Mesendoderm (in vitro differentiated cells): ENCODE measurements at regions not wholly inside any gene's neighbourhood (a gene's known extent, or its start where the extent isn't known, plus 50 kb on each side); places are given as distances from the start of the nearest gene placed in this dataset.
"Not testable (repeated sequence)": the region's sequence is repeated elsewhere in the genome, so short reads cannot be mapped to it uniquely, and the experiment has no call there.

Source experiments
- DNase-seq: peaks from one replicate; pipeline ENCODE4 v3.0.0; 2013
- H2AK5ac ChIP-seq: 2 replicates; pipeline ENCODE4 v1.6.1; 2013; ENCODE audit warnings: low read length, inconsistent platforms
- H2BK120ac ChIP-seq: 2 replicates; pipeline ENCODE4 v1.6.1; 2013; ENCODE audit warnings: low read depth, mild to moderate bottlenecking, low read length, moderate library complexity, mixed read lengths
- H2BK15ac ChIP-seq: replicated peaks from 2 replicates; pipeline ENCODE4 v1.6.1; 2013; ENCODE audit warnings: low read depth, mild to moderate bottlenecking, moderate library complexity
- H2BK5ac ChIP-seq: 2 replicates; pipeline ENCODE4 v1.6.1; 2013; ENCODE audit warnings: low read length, inconsistent platforms
- H3K18ac ChIP-seq: 2 replicates; pipeline ENCODE4 v1.6.1; 2013; ENCODE audit warnings: mild to moderate bottlenecking, low read length, mixed read lengths
- H3K23ac ChIP-seq: one replicate; pipeline ENCODE4 v1.6.1; 2013; ENCODE audit warnings: low read length
- H3K27ac ChIP-seq: 2 replicates; pipeline ENCODE4 v1.5.1; 2013; ENCODE audit warnings: low read depth, mild to moderate bottlenecking, inconsistent platforms, low read length, moderate library complexity
- H3K27me3 ChIP-seq: 2 replicates; pipeline ENCODE4 v1.6.1; 2013; ENCODE audit warnings: low read length, control low read depth, mild to moderate bottlenecking, inconsistent platforms; ENCODE audit not compliant: insufficient read depth, poor library complexity
- H3K36me3 ChIP-seq: 2 replicates; pipeline ENCODE4 v1.6.1; 2013; ENCODE audit warnings: low read length, inconsistent platforms; ENCODE audit not compliant: control insufficient read depth, insufficient read depth
- H3K4ac ChIP-seq: one replicate; pipeline ENCODE4 v1.6.1; 2013; ENCODE audit warnings: low read depth, mild to moderate bottlenecking, low read length, moderate library complexity
- H3K4me1 ChIP-seq: 2 replicates; pipeline ENCODE4 v1.6.1; 2013; ENCODE audit warnings: low read depth, low read length, inconsistent platforms; ENCODE audit not compliant: control insufficient read depth
- H3K4me2 ChIP-seq: 2 replicates; pipeline ENCODE4 v1.6.1; 2013; ENCODE audit warnings: low read length
- H3K4me3 ChIP-seq: 2 replicates; pipeline ENCODE4 v1.5.1; 2013; ENCODE audit warnings: mild to moderate bottlenecking, low read length
- H3K56ac ChIP-seq: one replicate; pipeline ENCODE4 v1.6.1; 2013; ENCODE audit warnings: low read length
- H3K79me1 ChIP-seq: 2 replicates; pipeline ENCODE4 v1.6.1; 2013; ENCODE audit warnings: low read length, inconsistent platforms
- H3K79me2 ChIP-seq: 2 replicates; pipeline ENCODE4 v1.6.1; 2013; ENCODE audit warnings: mild to moderate bottlenecking, low read length; ENCODE audit not compliant: control insufficient read depth, insufficient read depth
- H3K9ac ChIP-seq: 2 replicates; pipeline ENCODE4 v1.6.1; 2013; ENCODE audit warnings: low read length, inconsistent platforms
- H4K5ac ChIP-seq: one replicate; pipeline ENCODE4 v1.6.1; 2013; ENCODE audit warnings: low read length
- H4K8ac ChIP-seq: one replicate; pipeline ENCODE4 v1.6.1; 2013; ENCODE audit warnings: low read depth, mild to moderate bottlenecking, control low read depth, low read length, moderate library complexity
- WGBS: extraction: QIAGEN DNeasy Blood & Tissue Kit; methylation state at CpG from one replicate; pipeline ENCODE4 v1.1.7; 2013; ENCODE audit warnings: low lambda C conversion rate, missing lambda C conversion rate; ENCODE audit not compliant: insufficient coverage; ENCODE audit errors: extremely low coverage; 5-methylcytosine and 5-hydroxymethylcytosine counted together

GRCh38 chr7:4500812-4501211 is 181.3 kb upstream of the FOXK1 start:
- H3K36me3 ChIP-seq, result no peaks in the 10 kb centered on the region
- no peaks in the 10 kb centered on the region for H3K4me1 ChIP-seq
- no peak overlapping the region for H3K56ac ChIP-seq
- H2BK15ac ChIP-seq, result no peak overlapping the region
- H3K79me2 ChIP-seq, result no peaks in the 10 kb centered on the region
- no peak overlapping the region for H2BK120ac ChIP-seq
- H4K8ac ChIP-seq, result no peak overlapping the region
- no CpG with 5 or more reads among the region's 10 CpGs for WGBS
- H2AK5ac ChIP-seq, result no peak overlapping the region
- H3K4me2 ChIP-seq, result no peak overlapping the region
- H3K4me3 ChIP-seq, result no peak overlapping the region
- no peak for DNase-seq
- no peak overlapping the region for H3K27ac ChIP-seq
- H3K27me3 ChIP-seq, result no peaks in the 10 kb centered on the region
- no peak overlapping the region for H2BK5ac ChIP-seq
- no peak overlapping the region for H3K9ac ChIP-seq
- no peak overlapping the region for H4K5ac ChIP-seq
- H3K79me1 ChIP-seq, result no peaks in the 10 kb centered on the region
- H3K4ac ChIP-seq, result no peak overlapping the region
- H3K23ac ChIP-seq, result no peak overlapping the region
- no peak overlapping the region for H3K18ac ChIP-seq

DNA sequence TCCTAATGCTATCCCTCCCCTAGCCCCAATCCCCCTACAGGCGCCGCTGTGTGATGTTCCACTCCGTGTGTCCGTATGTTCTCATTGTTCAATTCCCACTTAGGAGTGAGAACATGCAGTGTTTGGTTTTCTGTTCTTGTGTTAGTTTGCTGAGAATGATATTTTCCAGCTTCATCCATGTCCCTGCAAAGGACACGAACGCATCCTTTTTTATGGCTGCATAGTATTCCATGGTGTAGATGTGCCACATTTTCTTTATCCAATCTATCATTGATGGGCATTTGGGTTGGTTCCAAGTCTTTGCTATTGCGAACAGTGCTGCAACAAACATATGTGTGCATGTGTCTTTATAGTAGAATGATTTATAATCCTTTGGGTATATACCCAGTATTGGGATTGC is 174.2 kb upstream of the FOXK1 start:
- not testable (repeated sequence) for H3K36me3 ChIP-seq, H3K4me1 ChIP-seq, H3K23ac ChIP-seq, H3K4ac ChIP-seq, H3K4me3 ChIP-seq, H3K56ac ChIP-seq, H4K8ac ChIP-seq, H3K18ac ChIP-seq, H2AK5ac ChIP-seq, DNase-seq, H3K4me2 ChIP-seq, H2BK15ac ChIP-seq, H3K79me1 ChIP-seq, H3K9ac ChIP-seq, H3K79me2 ChIP-seq, H3K27ac ChIP-seq, H3K27me3 ChIP-seq, H2BK120ac ChIP-seq, H2BK5ac ChIP-seq, H4K5ac ChIP-seq
- no CpG with 5 or more reads among the region's 7 CpGs for WGBS

DNA sequence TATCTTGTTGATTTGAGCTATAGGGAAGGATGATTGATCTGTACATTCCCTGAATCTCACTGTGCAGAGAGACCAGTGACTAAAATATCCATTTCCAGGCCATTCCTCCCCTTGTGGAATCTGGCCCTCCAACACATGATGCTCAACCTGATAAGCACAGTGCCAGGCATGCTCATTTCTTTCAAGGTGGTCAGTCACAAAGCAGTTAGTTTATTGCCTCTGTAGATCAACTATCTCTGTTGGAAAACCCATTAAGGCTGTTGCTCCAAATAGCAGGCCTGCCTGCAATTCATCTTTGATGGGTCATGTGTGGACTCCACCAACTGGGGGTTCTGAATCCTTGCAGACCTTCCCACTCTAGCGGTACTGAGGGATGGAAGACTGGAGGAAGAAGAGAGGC is 168.6 kb upstream of the FOXK1 start:
- no peaks in the 10 kb centered on the region for H3K79me2 ChIP-seq
- no peak overlapping the region for H3K4me2 ChIP-seq
- no peak overlapping the region for H2AK5ac ChIP-seq
- no peak overlapping the region for H2BK120ac ChIP-seq
- no peak overlapping the region for H2BK15ac ChIP-seq
- H3K9ac ChIP-seq, result no peak overlapping the region
- no peak overlapping the region for H3K18ac ChIP-seq
- H4K5ac ChIP-seq, result no peak overlapping the region
- no peaks in the 10 kb centered on the region for H3K27me3 ChIP-seq
- no peak overlapping the region for H3K56ac ChIP-seq
- no peaks in the 10 kb centered on the region for H3K79me1 ChIP-seq
- no peak overlapping the region for H3K27ac ChIP-seq
- H2BK5ac ChIP-seq, result no peak overlapping the region
- DNase-seq, result no peak
- no peak overlapping the region for H3K4me3 ChIP-seq
- no peak overlapping the region for H3K23ac ChIP-seq
- WGBS, result no CpG with 5 or more reads among the region's 1 CpG
- H3K4me1 ChIP-seq, result no peaks in the 10 kb centered on the region
- no peak overlapping the region for H3K4ac ChIP-seq
- H3K36me3 ChIP-seq, result no peaks in the 10 kb centered on the region
- H4K8ac ChIP-seq, result no peak overlapping the region

GRCh38 chr7:4519819-4520520 is 162.1 kb upstream of the FOXK1 start:
- no peak overlapping the region for H4K5ac ChIP-seq
- no CpG with 5 or more reads among the region's 7 CpGs for WGBS
- H3K23ac ChIP-seq, result no peak overlapping the region
- no peak overlapping the region for H3K56ac ChIP-seq
- no peak overlapping the region for H2BK120ac ChIP-seq
- H3K4me2 ChIP-seq, result no peak overlapping the region
- H3K18ac ChIP-seq, result no peak overlapping the region
- H4K8ac ChIP-seq, result no peak overlapping the region
- H2BK15ac ChIP-seq, result no peak overlapping the region
- no peak overlapping the region for H3K9ac ChIP-seq
- no peak overlapping the region for H3K27ac ChIP-seq
- no peaks in the 10 kb centered on the region for H3K4me1 ChIP-seq
- no peaks in the 10 kb centered on the region for H3K79me2 ChIP-seq
- H2BK5ac ChIP-seq, result no peak overlapping the region
- no peaks in the 10 kb centered on the region for H3K79me1 ChIP-seq
- no peak overlapping the region for H2AK5ac ChIP-seq
- H3K36me3 ChIP-seq, result no peaks in the 10 kb centered on the region
- no peak overlapping the region for H3K4me3 ChIP-seq
- H3K27me3 ChIP-seq, result no peaks in the 10 kb centered on the region
- DNase-seq, result peak; percentile 30
- no peak overlapping the region for H3K4ac ChIP-seq

DNA sequence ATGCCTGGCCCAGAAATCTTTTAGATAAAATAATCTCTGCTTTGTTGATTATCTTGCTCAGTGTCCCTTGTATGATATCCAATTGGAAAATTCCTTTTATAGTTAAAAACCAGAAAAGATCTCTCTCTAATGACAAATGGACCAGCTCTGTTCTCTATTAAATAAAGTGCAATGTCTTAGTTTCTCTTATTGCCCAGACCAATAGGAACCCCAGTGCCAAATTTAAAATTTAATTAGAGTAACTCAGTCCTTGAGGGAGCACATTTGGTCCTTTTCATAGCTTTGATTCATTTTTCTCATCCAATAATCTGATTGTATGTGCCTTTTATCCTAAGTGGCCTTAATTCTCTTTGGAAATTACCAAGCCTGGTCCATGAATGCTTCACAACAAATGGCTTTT is 158.9 kb upstream of the FOXK1 start:
- Histone ChIP-seq H3K23ac (no peak overlapping the region), H4K8ac (no peak overlapping the region), H3K79me1 (no peaks in the 10 kb centered on the region), H4K5ac (no peak overlapping the region), H3K4me1 (no peaks in the 10 kb centered on the region), H2BK5ac (no peak overlapping the region), H3K36me3 (no peaks in the 10 kb centered on the region), H2AK5ac (no peak overlapping the region), H3K9ac (no peak overlapping the region), H3K27ac (no peak overlapping the region), H3K4me3 (no peak overlapping the region), H3K79me2 (no peaks in the 10 kb centered on the region), H3K4ac (no peak overlapping the region), H3K56ac (no peak overlapping the region), H3K18ac (no peak overlapping the region), H2BK120ac (no peak overlapping the region), H2BK15ac (no peak overlapping the region), H3K4me2 (no peak overlapping the region), H3K27me3 (no peaks in the 10 kb centered on the region)
- no peak for DNase-seq

DNA sequence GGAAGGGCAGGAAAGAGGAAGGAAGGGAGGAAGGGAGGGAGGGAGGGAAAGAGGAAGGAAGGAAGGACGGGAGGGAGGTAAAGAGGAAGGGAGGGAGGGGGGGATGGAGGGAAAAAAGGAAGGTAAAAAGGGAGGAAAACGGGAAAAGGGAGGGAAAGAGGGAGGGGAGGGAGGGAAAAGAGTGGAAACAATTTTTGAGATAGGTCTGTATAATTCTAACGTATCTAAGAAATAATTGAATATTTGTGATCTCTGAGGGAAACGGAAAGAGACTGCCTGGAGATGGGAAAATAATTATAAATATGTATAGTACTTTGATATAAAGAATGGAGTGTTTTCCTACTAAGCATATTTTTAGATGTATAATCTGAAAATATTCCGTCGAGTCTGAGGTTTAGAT is 158.2 kb upstream of the FOXK1 start:
- Histone ChIP-seq H2AK5ac (no peak overlapping the region), H2BK15ac (no peak overlapping the region), H3K18ac (no peak overlapping the region), H3K9ac (no peak overlapping the region), H2BK120ac (no peak overlapping the region), H3K4me1 (no peaks in the 10 kb centered on the region), H4K8ac (no peak overlapping the region), H3K79me1 (no peaks in the 10 kb centered on the region), H3K79me2 (no peaks in the 10 kb centered on the region), H3K4me2 (no peak overlapping the region), H3K36me3 (no peaks in the 10 kb centered on the region), H3K27me3 (no peaks in the 10 kb centered on the region), H3K27ac (no peak overlapping the region), H3K4me3 (no peak overlapping the region), H3K56ac (no peak overlapping the region), H2BK5ac (no peak overlapping the region), H3K23ac (no peak overlapping the region), H4K5ac (no peak overlapping the region), H3K4ac (no peak overlapping the region)
- 100% methylated on average over 2 of the region's 6 CpGs for WGBS
- DNase-seq, result no peak
